ENCODE measurements at regions not wholly inside any gene's neighbourhood (a gene's known extent, or its start where the extent isn't known, plus 50 kb on each side); places are given as distances from the start of the nearest gene placed in this dataset.

DNA sequence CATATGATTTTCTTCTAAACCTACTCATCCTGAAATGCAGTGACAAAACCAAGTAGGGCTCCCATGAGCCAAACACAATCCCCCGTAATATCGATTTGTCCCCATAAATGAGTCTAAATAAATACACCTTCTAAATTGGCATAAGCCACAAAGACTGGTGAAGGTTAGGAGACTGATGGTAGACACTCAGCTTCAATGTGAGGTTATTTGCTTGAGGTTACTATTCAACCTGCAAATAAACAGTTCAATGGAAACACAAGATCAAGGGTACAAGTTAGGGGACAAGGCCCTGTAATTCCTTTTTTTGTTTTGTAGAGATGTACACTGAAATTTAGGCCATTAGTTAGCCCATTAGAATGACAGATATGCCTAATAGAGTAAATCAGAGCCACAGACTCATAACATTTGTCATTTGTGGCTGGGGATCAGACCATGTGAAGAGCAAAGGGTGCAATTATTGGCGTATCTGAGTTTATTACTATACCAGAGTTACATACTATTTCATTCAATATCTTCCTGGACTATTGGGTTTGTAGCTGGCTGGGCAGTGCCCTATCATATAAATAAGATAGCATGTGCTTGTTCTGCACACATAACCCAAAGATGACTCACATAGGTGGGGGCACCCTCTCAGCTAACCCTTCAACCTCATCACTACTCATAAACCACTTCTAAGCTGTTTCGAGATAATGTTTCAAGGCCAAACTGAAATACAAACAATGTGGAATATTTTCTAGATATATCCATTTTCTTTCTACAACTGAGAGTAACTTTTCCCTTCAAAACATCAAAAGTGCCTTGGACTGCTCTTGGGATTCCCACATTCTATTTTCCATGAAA lies 695.3 kb downstream of the KCNA4 start:
- no peak for DNase-seq (ENCODE audit: low read depth in 1 of 2, low spot score in 1 of 2)

GRCh38 chr11:29320196-29320595 lies 696.6 kb downstream of the KCNA4 start:
- H3K27me3 ChIP-seq (ENCODE audit: insufficient read depth, poor library complexity, severe bottlenecking), result no peaks in the 10 kb centered on the region
- TF ChIP-seq GABPA (IDR thresholded peaks at IDR 0.05; ENCODE audit: low read depth), result no peak
- TF ChIP-seq POLR2AphosphoS5 (IDR thresholded peaks at IDR 0.05; ENCODE audit: low read depth), result no peak
- TF ChIP-seq, protein P1, sequence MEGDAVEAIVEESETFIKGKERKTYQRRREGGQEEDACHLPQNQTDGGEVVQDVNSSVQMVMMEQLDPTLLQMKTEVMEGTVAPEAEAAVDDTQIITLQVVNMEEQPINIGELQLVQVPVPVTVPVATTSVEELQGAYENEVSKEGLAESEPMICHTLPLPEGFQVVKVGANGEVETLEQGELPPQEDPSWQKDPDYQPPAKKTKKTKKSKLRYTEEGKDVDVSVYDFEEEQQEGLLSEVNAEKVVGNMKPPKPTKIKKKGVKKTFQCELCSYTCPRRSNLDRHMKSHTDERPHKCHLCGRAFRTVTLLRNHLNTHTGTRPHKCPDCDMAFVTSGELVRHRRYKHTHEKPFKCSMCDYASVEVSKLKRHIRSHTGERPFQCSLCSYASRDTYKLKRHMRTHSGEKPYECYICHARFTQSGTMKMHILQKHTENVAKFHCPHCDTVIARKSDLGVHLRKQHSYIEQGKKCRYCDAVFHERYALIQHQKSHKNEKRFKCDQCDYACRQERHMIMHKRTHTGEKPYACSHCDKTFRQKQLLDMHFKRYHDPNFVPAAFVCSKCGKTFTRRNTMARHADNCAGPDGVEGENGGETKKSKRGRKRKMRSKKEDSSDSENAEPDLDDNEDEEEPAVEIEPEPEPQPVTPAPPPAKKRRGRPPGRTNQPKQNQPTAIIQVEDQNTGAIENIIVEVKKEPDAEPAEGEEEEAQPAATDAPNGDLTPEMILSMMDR (IDR thresholded peaks at IDR 0.05; ENCODE audit: insufficient read depth, low read length), result no peak
- no peak for TF ChIP-seq SPI1 (IDR thresholded peaks at IDR 0.05; ENCODE audit: borderline replicate concordance, low read depth)
- no peak overlapping the region for H3K27ac ChIP-seq (replicated peaks)
- no peak overlapping the region for H3K4me3 ChIP-seq (replicated peaks; ENCODE audit: insufficient read depth, low read length)
- no peak for DNase-seq (ENCODE audit: low read depth in 1 of 2, low spot score in 1 of 2)

More for the DNA sequence above, 695.3 kb downstream of the KCNA4 start:
- Histone ChIP-seq H3K4me3 (replicated peaks; ENCODE audit: insufficient read depth, low read length) (no peak overlapping the region), H3K27me3 (ENCODE audit: insufficient read depth, poor library complexity, severe bottlenecking) (no peaks in the 10 kb centered on the region), H3K27ac (replicated peaks) (no peak overlapping the region)
- TF ChIP-seq SPI1 (IDR thresholded peaks at IDR 0.05; ENCODE audit: borderline replicate concordance, low read depth), result no peak

GRCh38 chr11:29319210-29319609 lies 697.6 kb downstream of the KCNA4 start:
- no peak for TF ChIP-seq GABPA (IDR thresholded peaks at IDR 0.05; ENCODE audit: low read depth)
- no peak for TF ChIP-seq REST (IDR thresholded peaks at IDR 0.05; ENCODE audit: insufficient replicate concordance, low read depth)
- no peak for TF ChIP-seq POLR2AphosphoS5 (IDR thresholded peaks at IDR 0.05; ENCODE audit: low read depth)
- TF ChIP-seq, protein P1 (IDR thresholded peaks at IDR 0.05; ENCODE audit: insufficient read depth, low read length), result no peak
- no peak for TF ChIP-seq SPI1 (IDR thresholded peaks at IDR 0.05; ENCODE audit: borderline replicate concordance, low read depth)
- H3K27ac ChIP-seq (replicated peaks), result no peak overlapping the region
- no peak for DNase-seq (ENCODE audit: low read depth in 1 of 2, low spot score in 1 of 2)
- H3K4me3 ChIP-seq (replicated peaks; ENCODE audit: insufficient read depth, low read length), result no peak overlapping the region
- H3K27me3 ChIP-seq (ENCODE audit: insufficient read depth, poor library complexity, severe bottlenecking), result no peaks in the 10 kb centered on the region

GRCh38 chr11:29318134-29318845 lies 698.5 kb downstream of the KCNA4 start:
- TF ChIP-seq, protein P1 (IDR thresholded peaks at IDR 0.05; ENCODE audit: insufficient read depth, low read length), result no peak
- TF ChIP-seq REST (IDR thresholded peaks at IDR 0.05; ENCODE audit: insufficient replicate concordance, low read depth), result no peak
- no peak for TF ChIP-seq GABPA (IDR thresholded peaks at IDR 0.05; ENCODE audit: low read depth)
- no peak for TF ChIP-seq SPI1 (IDR thresholded peaks at IDR 0.05; ENCODE audit: borderline replicate concordance, low read depth)
- TF ChIP-seq POLR2AphosphoS5 (IDR thresholded peaks at IDR 0.05; ENCODE audit: low read depth), result no peak
- no peaks in the 10 kb centered on the region for H3K27me3 ChIP-seq (ENCODE audit: insufficient read depth, poor library complexity, severe bottlenecking)
- no peak overlapping the region for H3K27ac ChIP-seq (replicated peaks)
- H3K4me3 ChIP-seq (replicated peaks; ENCODE audit: insufficient read depth, low read length), result no peak overlapping the region
- no peak for DNase-seq (ENCODE audit: low read depth in 1 of 2, low spot score in 1 of 2)

Data from HL-60 (cell line).